DOHH2 (cell line): ENCODE measurements at regions not wholly inside any gene's neighbourhood (a gene's known extent, or its start where the extent isn't known, plus 50 kb on each side); places are given as distances from the start of the nearest gene placed in this dataset.

Experiments
- H3F3A ChIP-seq: fragments of 200-600 bp; sonication (generic), shearing (Covaris generic); 2 replicates; pipeline ENCODE4 v1.6.0; 2016; ENCODE audit warnings: antibody characterized with exemption, mild to moderate bottlenecking; ENCODE audit not compliant: control insufficient read depth, insufficient read depth
- H3K27ac ChIP-seq: fragments of 200-600 bp; sonication (generic); 2 replicates; pipeline ENCODE4 v1.5.1; 2014; ENCODE audit warnings: low read depth, mild to moderate bottlenecking, low read length, moderate library complexity
- H3K27me3 ChIP-seq: fragments of 200-600 bp; sonication (generic); 2 replicates; pipeline ENCODE4 v1.6.1; 2014; ENCODE audit warnings: mild to moderate bottlenecking, low read length, mixed read lengths; ENCODE audit not compliant: control insufficient read depth
- H3K36me3 ChIP-seq: fragments of 200-600 bp; sonication (generic); 2 replicates; pipeline ENCODE4 v1.6.1; 2014; ENCODE audit warnings: mild to moderate bottlenecking, low read length, moderate library complexity, mixed read lengths; ENCODE audit not compliant: control insufficient read depth
- H3K4me1 ChIP-seq: fragments of 200-600 bp; sonication (generic); 2 replicates; pipeline ENCODE4 v1.6.1; 2014; ENCODE audit warnings: mild to moderate bottlenecking, low read length, mixed read lengths; ENCODE audit not compliant: control insufficient read depth
- H3K4me2 ChIP-seq: fragments of 200-600 bp; sonication (generic); 2 replicates; pipeline ENCODE4 v1.6.0; 2014; ENCODE audit warnings: mild to moderate bottlenecking, low read length, moderate library complexity
- H3K4me3 ChIP-seq: fragments of 200-600 bp; sonication (generic); 2 replicates; pipeline ENCODE4 v1.5.1; 2014; ENCODE audit warnings: mild to moderate bottlenecking, low read length, mixed read lengths
- H3K79me2 ChIP-seq: fragments of 200-600 bp; sonication (generic); 2 replicates; pipeline ENCODE4 v1.6.1; 2014; ENCODE audit warnings: mild to moderate bottlenecking, low read length, mixed read lengths; ENCODE audit not compliant: control insufficient read depth
- H3K9me2 ChIP-seq: fragments of 200-600 bp; sonication (generic); replicated peaks from 2 replicates; pipeline ENCODE4 v1.6.1; 2014; ENCODE audit warnings: mild to moderate bottlenecking, low read length, mixed read lengths; ENCODE audit not compliant: control insufficient read depth
- H3K9me3 ChIP-seq: fragments of 200-600 bp; sonication (generic); 2 replicates; pipeline ENCODE4 v1.6.1; 2014; ENCODE audit warnings: antibody characterized with exemption, low read length, mixed read lengths; ENCODE audit not compliant: control insufficient read depth, insufficient read depth
- H4K20me1 ChIP-seq: fragments of 200-600 bp; sonication (generic); 2 replicates; pipeline ENCODE4 v1.6.0; 2014; ENCODE audit warnings: low read depth, mild to moderate bottlenecking, antibody characterized with exemption, low read length, moderate library complexity; ENCODE audit not compliant: control insufficient read depth, insufficient read depth
- CTCF ChIP-seq: fragments of 200-600 bp; sonication (generic); IDR thresholded peaks from one replicate; pipeline ENCODE4 v1.5.1; 2014; ENCODE audit warnings: antibody characterized with exemption, mild to moderate bottlenecking, low read depth, low read length; ENCODE audit not compliant: poor library complexity, severe bottlenecking
- EZH2phosphoT487 ChIP-seq: fragments of 200-600 bp; sonication (generic); IDR thresholded peaks from 2 replicates; pipeline ENCODE4 v1.6.1; 2017; ENCODE audit warnings: borderline replicate concordance, mild to moderate bottlenecking, antibody characterized with exemption, low read length, moderate library complexity, mixed read lengths

GRCh38 chr12:115452751-115453281 is 768.8 kb upstream of the TBX3 start:
- Histone ChIP-seq H3K4me1 (no peaks in the 10 kb centered on the region; the same call in 1 of the 2 replicates), H3K9me3 (no peaks in the 10 kb centered on the region), H3K9me2 (no peaks in the 10 kb centered on the region), H3K4me2 (no peak overlapping the region; the same call in 1 of the 2 replicates), H3F3A (no peaks in the 10 kb centered on the region), H3K79me2 (no peaks in the 10 kb centered on the region), H3K27me3 (peaks cover 11% of the 10 kb centered on the region), H3K36me3 (no peaks in the 10 kb centered on the region), H3K4me3 (no peak overlapping the region), H4K20me1 (no peaks in the 10 kb centered on the region), H3K27ac (no peak overlapping the region)
- no peak for TF ChIP-seq CTCF
- no peak for TF ChIP-seq EZH2phosphoT487

- no peak for TF ChIP-seq CTCF
- no peak for TF ChIP-seq EZH2phosphoT487
- no peaks in the 10 kb centered on the region for H3K79me2 ChIP-seq
- peak overlapping the region; percentile 45 for H3K4me3 ChIP-seq
- H3K4me2 ChIP-seq: peak overlapping the region; percentile 48; the same call in 1 of the 2 replicates
- no peak overlapping the region for H3K27ac ChIP-seq
- H3F3A ChIP-seq: no peaks in the 10 kb centered on the region
- no peaks in the 10 kb centered on the region for H3K36me3 ChIP-seq
- no peaks in the 10 kb centered on the region for H3K9me2 ChIP-seq
- no peaks in the 10 kb centered on the region; the same call in 1 of the 2 replicates for H3K4me1 ChIP-seq
- no peaks in the 10 kb centered on the region for H4K20me1 ChIP-seq
- peaks cover 11% of the 10 kb centered on the region for H3K27me3 ChIP-seq
- no peaks in the 10 kb centered on the region for H3K9me3 ChIP-seq
Measured at GRCh38 chr12:115451780-115452736, 768.1 kb upstream of the TBX3 start.

GRCh38 chr12:115451151-115451779 is 767.3 kb upstream of the TBX3 start:
- no peak for TF ChIP-seq CTCF
- TF ChIP-seq EZH2phosphoT487: no peak
- Histone ChIP-seq H4K20me1 (no peaks in the 10 kb centered on the region), H3K4me2 (peak overlapping the region; percentile 48; the same call in 1 of the 2 replicates), H3K4me1 (no peaks in the 10 kb centered on the region; the same call in 1 of the 2 replicates), H3K27ac (no peak overlapping the region), H3K4me3 (peak overlapping the region; percentile 45), H3F3A (no peaks in the 10 kb centered on the region), H3K79me2 (no peaks in the 10 kb centered on the region), H3K36me3 (no peaks in the 10 kb centered on the region), H3K9me2 (no peaks in the 10 kb centered on the region), H3K9me3 (no peaks in the 10 kb centered on the region), H3K27me3 (peaks cover 11% of the 10 kb centered on the region)
